ENCODE measurements at regions not wholly inside any gene's neighbourhood (a gene's known extent, or its start where the extent isn't known, plus 50 kb on each side); places are given as distances from the start of the nearest gene placed in this dataset.
"Not testable (repeated sequence)": the region's sequence is repeated elsewhere in the genome, so short reads cannot be mapped to it uniquely, and the experiment has no call there.

DNA sequence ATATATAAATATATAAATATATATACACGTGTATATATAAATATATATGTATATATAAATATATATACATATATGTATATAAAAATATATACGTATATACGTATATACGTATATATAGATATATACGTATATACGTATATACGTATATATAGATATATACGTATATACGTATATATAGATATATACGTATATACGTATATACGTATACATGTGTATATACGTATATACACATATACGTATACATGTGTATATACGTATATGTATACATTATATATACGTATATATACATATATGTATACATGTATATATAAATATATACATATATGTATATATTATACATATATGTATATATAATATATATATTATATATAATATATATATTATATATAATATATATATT, 984.9 kb upstream of the DDX18 start:
- TF ChIP-seq, protein P1, sequence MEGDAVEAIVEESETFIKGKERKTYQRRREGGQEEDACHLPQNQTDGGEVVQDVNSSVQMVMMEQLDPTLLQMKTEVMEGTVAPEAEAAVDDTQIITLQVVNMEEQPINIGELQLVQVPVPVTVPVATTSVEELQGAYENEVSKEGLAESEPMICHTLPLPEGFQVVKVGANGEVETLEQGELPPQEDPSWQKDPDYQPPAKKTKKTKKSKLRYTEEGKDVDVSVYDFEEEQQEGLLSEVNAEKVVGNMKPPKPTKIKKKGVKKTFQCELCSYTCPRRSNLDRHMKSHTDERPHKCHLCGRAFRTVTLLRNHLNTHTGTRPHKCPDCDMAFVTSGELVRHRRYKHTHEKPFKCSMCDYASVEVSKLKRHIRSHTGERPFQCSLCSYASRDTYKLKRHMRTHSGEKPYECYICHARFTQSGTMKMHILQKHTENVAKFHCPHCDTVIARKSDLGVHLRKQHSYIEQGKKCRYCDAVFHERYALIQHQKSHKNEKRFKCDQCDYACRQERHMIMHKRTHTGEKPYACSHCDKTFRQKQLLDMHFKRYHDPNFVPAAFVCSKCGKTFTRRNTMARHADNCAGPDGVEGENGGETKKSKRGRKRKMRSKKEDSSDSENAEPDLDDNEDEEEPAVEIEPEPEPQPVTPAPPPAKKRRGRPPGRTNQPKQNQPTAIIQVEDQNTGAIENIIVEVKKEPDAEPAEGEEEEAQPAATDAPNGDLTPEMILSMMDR (IDR thresholded peaks at IDR 0.05; ENCODE audit: borderline replicate concordance, extremely low read depth, low read length, poor library complexity, severe bottlenecking): not testable (repeated sequence)
- not testable (repeated sequence) for TF ChIP-seq EZH2 (IDR thresholded peaks at IDR 0.05; ENCODE audit: borderline replicate concordance, low read depth, low read length, severe bottlenecking)

Data from DND-41 (cell line).